GM18951 (cell line): ENCODE measurements at regions not wholly inside any gene's neighbourhood (a gene's known extent, or its start where the extent isn't known, plus 50 kb on each side); places are given as distances from the start of the nearest gene placed in this dataset.

Experiments used
- POLR2A ChIP-seq: IDR thresholded peaks from 4 replicates; pipeline ENCODE4 v1.6.1; 2011; ENCODE audit warnings: mild to moderate bottlenecking; ENCODE audit not compliant: insufficient read length, insufficient read depth; ENCODE audit errors: extremely low read depth
- in situ Hi-C: fragments of 300-500 bp; cut with MboI; formaldehyde crosslinking; loops from one replicate; pipeline ENCODE4 v1.12.0; 2022; ENCODE audit warnings: low sequenced_read_pairs, mixed read lengths, inconsistent platforms; ENCODE audit not compliant: unreplicated experiment

- in situ Hi-C loops: no loop called here
- no peak for TF ChIP-seq POLR2A
These were observed 69.9 kb upstream of the MYL10 start for GRCh38 chr7:101698964-101699363.

- in situ Hi-C loops: no loop called here
These were observed 70.3 kb upstream of the MYL10 start for GRCh38 chr7:101699399-101699798.

GRCh38 chr7:101699881-101700823, 71.1 kb upstream of the MYL10 start:
- in situ Hi-C loops: no loop called here
- TF ChIP-seq POLR2A: no peak

More at GRCh38 chr7:101699399-101699798, 70.3 kb upstream of the MYL10 start:
- TF ChIP-seq POLR2A: no peak

- in situ Hi-C loops: no loop called here
- TF ChIP-seq POLR2A: no peak
These were observed 72.2 kb upstream of the MYL10 start for GRCh38 chr7:101701153-101701794.

GRCh38 chr7:101702362-101702850, 73.3 kb upstream of the MYL10 start:
- in situ Hi-C loops: no loop called here
- no peak for TF ChIP-seq POLR2A

GRCh38 chr7:101705331-101705730, 76.2 kb upstream of the MYL10 start:
- in situ Hi-C loops: no loop called here
- TF ChIP-seq POLR2A: no peak

GRCh38 chr7:101707587-101707986, 78.5 kb upstream of the MYL10 start:
- TF ChIP-seq POLR2A: no peak
- in situ Hi-C loops: no loop called here

GRCh38 chr7:101708223-101708622, 79.1 kb upstream of the MYL10 start:
- in situ Hi-C loops: no loop called here
- TF ChIP-seq POLR2A: no peak

- in situ Hi-C loops: no loop called here
- TF ChIP-seq POLR2A: no peak
These were observed 83.6 kb upstream of the MYL10 start for GRCh38 chr7:101712652-101713051.

- in situ Hi-C loops: no loop called here
- TF ChIP-seq POLR2A: no peak
These were observed 85.0 kb upstream of the MYL10 start for GRCh38 chr7:101714097-101714496.

GRCh38 chr7:101717628-101718357, 88.7 kb upstream of the MYL10 start:
- no peak for TF ChIP-seq POLR2A
- in situ Hi-C loops: no loop called here

- no peak for TF ChIP-seq POLR2A
- in situ Hi-C loops: no loop called here
These were observed 89.4 kb upstream of the MYL10 start for GRCh38 chr7:101718363-101719122.

- no peak for TF ChIP-seq POLR2A
- in situ Hi-C loops: no loop called here
These were observed 90.0 kb upstream of the MYL10 start for GRCh38 chr7:101719123-101719470.

- in situ Hi-C loops: no loop called here
- no peak for TF ChIP-seq POLR2A
These were observed 91.2 kb upstream of the MYL10 start for GRCh38 chr7:101720324-101720723.
